ENCODE measurements at regions not wholly inside any gene's neighbourhood (a gene's known extent, or its start where the extent isn't known, plus 50 kb on each side); places are given as distances from the start of the nearest gene placed in this dataset.
"Not testable (repeated sequence)": the region's sequence is repeated elsewhere in the genome, so short reads cannot be mapped to it uniquely, and the experiment has no call there.

DNA sequence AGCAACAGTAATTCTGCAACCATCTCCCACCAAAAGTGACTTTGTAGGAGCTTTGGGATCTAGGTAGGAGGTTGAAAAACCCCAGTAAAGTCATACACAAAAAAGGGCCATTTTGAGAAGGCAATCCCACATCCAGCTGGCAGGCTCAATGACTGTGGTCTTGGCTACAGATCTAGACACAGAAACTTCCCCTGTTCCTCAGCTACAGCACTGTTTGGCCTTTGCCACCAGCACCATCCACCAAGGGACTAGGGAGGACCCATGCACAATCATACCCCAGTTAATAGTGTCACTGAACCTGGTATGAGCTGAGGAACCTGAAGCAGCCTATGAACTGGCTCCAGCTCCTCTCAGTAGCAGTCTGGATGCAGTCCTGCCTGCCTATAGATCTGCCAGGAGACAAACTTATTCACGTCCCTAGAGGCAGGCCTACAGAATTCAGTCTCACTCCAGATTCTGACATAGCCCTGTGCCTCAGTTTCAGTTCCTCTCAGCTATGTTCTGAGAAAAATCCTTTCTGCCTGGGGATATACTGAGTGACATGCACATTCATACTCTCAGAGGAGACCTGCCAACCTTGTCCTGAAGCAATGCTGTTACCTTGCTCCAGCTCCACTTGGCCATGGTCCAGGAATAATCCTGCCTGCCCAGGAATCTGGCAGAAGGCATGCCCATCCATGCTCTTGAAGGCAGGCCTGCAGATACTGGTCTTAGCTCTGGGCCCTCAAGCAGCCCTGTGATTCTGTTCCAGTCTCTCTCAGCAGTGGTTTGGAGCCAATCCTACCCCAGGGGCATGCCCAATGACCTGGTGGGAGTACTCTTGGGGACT is 2048.3 kb upstream of the PCDH20 start:
- no peaks in the 10 kb centered on the region for H3K27me3 ChIP-seq (ENCODE audit: low read depth, low read length)
- peaks cover 0 to 17% of the 10 kb centered on the region in 2 donors for H3K9me3 ChIP-seq (ENCODE audit: control insufficient read depth in 1 of 2, low read length in 2 of 2)
- H3K4me3 ChIP-seq (ENCODE audit: low read depth in 1 of 2, low read length in 2 of 2) = no peak overlapping the region
- no peaks in the 10 kb centered on the region for H3K36me3 ChIP-seq (ENCODE audit: control insufficient read depth in 1 of 2, insufficient read depth in 2 of 2, low read length in 2 of 2)
- H3K27ac ChIP-seq (ENCODE audit: low read length) = no peak overlapping the region
- H3K4me1 ChIP-seq (ENCODE audit: control insufficient read depth in 1 of 2, insufficient read depth in 2 of 2, low read length in 2 of 2) = no peaks in the 10 kb centered on the region

DNA sequence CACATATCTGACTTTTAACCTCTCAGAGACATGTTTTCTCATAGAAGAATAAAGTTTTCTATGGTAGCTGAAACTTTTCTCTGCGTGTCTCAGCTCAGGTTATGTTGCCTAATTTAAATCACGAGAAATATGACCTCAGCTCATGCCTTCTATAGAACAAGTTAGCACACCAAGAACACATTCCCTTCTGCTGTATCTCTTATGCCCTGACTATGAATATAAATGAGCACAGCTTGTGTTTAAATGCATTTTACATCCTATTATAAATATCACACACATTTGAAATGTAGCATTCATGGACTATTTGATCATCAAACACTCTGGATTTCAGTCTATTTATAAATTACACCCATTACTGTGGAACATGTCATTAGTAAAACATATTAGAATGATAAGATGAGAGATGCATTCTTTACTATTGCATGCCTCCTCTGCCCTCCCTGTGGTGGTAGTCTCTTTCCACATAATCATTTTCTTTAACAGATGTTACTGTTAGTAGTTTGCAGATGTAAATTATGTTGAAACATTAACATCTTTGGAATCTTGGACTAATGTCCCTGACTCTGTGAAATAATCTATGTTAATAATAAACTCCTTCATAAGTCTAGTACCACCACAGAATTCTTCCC is 2044.9 kb upstream of the PCDH20 start:
- peaks cover 0 to 12% of the 10 kb centered on the region in 2 donors for H3K9me3 ChIP-seq (ENCODE audit: control insufficient read depth in 1 of 2, low read length in 2 of 2)
- H3K27me3 ChIP-seq (ENCODE audit: low read depth, low read length) = no peaks in the 10 kb centered on the region
- H3K36me3 ChIP-seq (ENCODE audit: control insufficient read depth in 1 of 2, insufficient read depth in 2 of 2, low read length in 2 of 2) = no peaks in the 10 kb centered on the region
- no peak overlapping the region for H3K27ac ChIP-seq (ENCODE audit: low read length)
- no peaks in the 10 kb centered on the region for H3K4me1 ChIP-seq (ENCODE audit: control insufficient read depth in 1 of 2, insufficient read depth in 2 of 2, low read length in 2 of 2)
- H3K4me3 ChIP-seq (ENCODE audit: low read depth in 1 of 2, low read length in 2 of 2) = no peak overlapping the region

DNA sequence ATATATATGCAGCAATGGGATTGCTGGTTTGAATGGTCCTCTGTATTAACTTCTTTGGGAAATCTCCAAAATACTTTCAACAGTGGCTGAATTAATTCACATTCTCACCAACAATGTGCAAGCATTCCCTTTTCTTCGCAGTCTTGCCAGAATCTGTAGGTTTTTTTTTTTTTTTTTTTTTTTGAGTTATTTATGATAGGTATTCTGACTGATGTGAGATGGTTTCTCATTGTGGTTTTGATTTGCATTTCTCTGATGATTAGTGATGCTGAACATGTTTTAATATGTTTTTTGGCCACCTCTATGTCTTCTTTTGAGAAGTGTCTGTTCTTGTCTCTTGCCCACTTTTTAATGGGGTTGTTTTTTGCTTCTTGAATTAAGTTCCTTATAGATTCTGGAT is 2041.5 kb upstream of the PCDH20 start:
- H3K9me3 ChIP-seq (ENCODE audit: control insufficient read depth in 1 of 2, low read length in 2 of 2) = no peaks in the 10 kb centered on the region
- no peaks in the 10 kb centered on the region for H3K27me3 ChIP-seq (ENCODE audit: low read depth, low read length)
- no peaks in the 10 kb centered on the region for H3K36me3 ChIP-seq (ENCODE audit: control insufficient read depth in 1 of 2, insufficient read depth in 2 of 2, low read length in 2 of 2)
- H3K4me1 ChIP-seq (ENCODE audit: control insufficient read depth in 1 of 2, insufficient read depth in 2 of 2, low read length in 2 of 2) = no peaks in the 10 kb centered on the region
- H3K4me3 ChIP-seq (ENCODE audit: low read depth in 1 of 2, low read length in 2 of 2) = no peak overlapping the region
- no peak overlapping the region for H3K27ac ChIP-seq (ENCODE audit: low read length)

DNA sequence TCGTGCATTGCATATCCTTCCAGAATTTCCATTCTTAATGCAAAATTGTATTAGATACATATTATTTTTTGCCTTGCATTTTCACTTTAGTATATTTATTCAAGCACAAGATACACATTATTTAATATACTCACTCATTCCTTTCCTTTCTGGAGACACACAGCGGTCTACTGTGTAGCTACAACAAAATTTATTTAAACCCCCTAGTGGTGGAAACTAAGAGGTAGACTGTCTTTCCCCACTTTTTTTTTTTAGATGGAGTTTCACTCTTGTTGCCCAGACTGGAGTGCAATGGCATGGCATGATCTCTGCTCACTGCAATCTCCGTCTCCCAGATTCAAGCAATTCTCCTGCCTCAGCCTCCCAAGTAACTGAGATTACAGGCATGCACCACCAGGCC is 2040.3 kb upstream of the PCDH20 start:
- no peak overlapping the region for H3K27ac ChIP-seq (ENCODE audit: low read length)
- no peaks in the 10 kb centered on the region for H3K27me3 ChIP-seq (ENCODE audit: low read depth, low read length)
- no peak overlapping the region for H3K4me3 ChIP-seq (ENCODE audit: low read depth in 1 of 2, low read length in 2 of 2)
- H3K9me3 ChIP-seq (ENCODE audit: control insufficient read depth in 1 of 2, low read length in 2 of 2) = no peaks in the 10 kb centered on the region
- no peaks in the 10 kb centered on the region for H3K4me1 ChIP-seq (ENCODE audit: control insufficient read depth in 1 of 2, insufficient read depth in 2 of 2, low read length in 2 of 2)
- H3K36me3 ChIP-seq (ENCODE audit: control insufficient read depth in 1 of 2, insufficient read depth in 2 of 2, low read length in 2 of 2) = no peaks in the 10 kb centered on the region

DNA sequence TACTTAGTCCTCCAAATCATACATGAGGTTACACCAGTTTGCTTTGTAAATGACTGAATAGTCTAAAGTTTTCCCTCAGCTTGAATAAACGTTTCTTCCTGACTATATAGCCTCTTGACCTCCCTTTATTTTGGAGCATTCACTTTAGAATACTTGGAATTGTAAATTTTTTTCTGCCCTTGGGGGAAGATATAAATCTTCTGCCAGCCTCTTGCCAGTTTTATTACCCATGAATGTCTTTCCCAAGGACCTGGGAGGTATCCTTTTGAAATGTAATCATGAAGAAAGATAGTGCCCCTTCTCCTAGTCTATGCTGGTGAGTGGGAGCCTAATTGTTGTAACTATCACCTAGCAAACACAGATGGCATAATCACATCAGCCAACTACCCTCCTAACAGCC is 2033.9 kb upstream of the PCDH20 start:
- H3K4me1 ChIP-seq (ENCODE audit: control insufficient read depth in 1 of 2, insufficient read depth in 2 of 2, low read length in 2 of 2) = no peaks in the 10 kb centered on the region
- H3K4me3 ChIP-seq (ENCODE audit: low read depth in 1 of 2, low read length in 2 of 2) = no peak overlapping the region
- H3K36me3 ChIP-seq (ENCODE audit: control insufficient read depth in 1 of 2, insufficient read depth in 2 of 2, low read length in 2 of 2) = no peaks in the 10 kb centered on the region
- no peaks in the 10 kb centered on the region for H3K9me3 ChIP-seq (ENCODE audit: control insufficient read depth in 1 of 2, low read length in 2 of 2)
- H3K27me3 ChIP-seq (ENCODE audit: low read depth, low read length) = no peaks in the 10 kb centered on the region
- H3K27ac ChIP-seq (ENCODE audit: low read length) = no peak overlapping the region

DNA sequence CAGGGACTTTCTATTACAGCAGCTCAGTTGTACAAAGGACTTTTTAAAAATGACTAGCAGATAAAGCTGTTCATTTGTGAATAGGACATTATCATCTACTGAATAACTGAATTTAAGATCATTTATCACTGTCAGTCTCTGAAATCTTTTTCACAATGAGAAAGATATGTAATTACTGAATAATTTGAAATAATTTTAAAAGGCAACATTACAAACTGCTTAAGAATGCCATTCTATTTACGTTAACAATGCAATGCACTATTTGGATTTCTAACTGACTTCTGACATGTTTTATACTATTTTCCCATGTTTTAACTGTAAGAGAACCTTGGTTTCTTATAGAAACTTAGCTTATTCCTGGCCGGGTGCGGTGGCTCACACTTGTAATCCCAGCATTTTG is 2033.0 kb upstream of the PCDH20 start:
- no peaks in the 10 kb centered on the region for H3K27me3 ChIP-seq (ENCODE audit: low read depth, low read length)
- H3K4me1 ChIP-seq (ENCODE audit: control insufficient read depth in 1 of 2, insufficient read depth in 2 of 2, low read length in 2 of 2) = no peaks in the 10 kb centered on the region
- H3K9me3 ChIP-seq (ENCODE audit: control insufficient read depth in 1 of 2, low read length in 2 of 2) = no peaks in the 10 kb centered on the region
- no peaks in the 10 kb centered on the region for H3K36me3 ChIP-seq (ENCODE audit: control insufficient read depth in 1 of 2, insufficient read depth in 2 of 2, low read length in 2 of 2)
- no peak overlapping the region for H3K4me3 ChIP-seq (ENCODE audit: low read depth in 1 of 2, low read length in 2 of 2)
- no peak overlapping the region for H3K27ac ChIP-seq (ENCODE audit: low read length)

DNA sequence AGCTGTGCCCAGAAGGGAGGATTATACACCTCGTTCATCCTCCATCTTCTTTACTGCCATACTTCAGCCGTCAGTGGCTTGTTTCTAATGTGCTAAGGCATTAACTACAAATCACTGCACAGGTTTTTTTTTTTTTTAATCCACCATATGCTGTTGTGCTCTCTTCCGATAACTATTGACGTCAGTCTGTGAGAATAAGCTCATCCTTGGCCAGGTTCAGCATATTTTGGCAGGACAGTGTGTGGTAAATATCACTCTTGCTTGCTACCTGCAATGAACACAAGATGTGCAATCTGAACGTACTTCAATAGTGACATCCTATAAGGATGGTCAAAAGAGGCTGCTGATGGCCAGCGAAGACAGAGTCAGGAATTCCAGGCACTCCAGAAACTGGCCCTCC is 2030.7 kb upstream of the PCDH20 start:
- Histone ChIP-seq H3K36me3 (ENCODE audit: control insufficient read depth in 1 of 2, insufficient read depth in 2 of 2, low read length in 2 of 2) (no peaks in the 10 kb centered on the region), H3K9me3 (ENCODE audit: control insufficient read depth in 1 of 2, low read length in 2 of 2) (no peaks in the 10 kb centered on the region), H3K27me3 (ENCODE audit: low read depth, low read length) (no peaks in the 10 kb centered on the region), H3K4me1 (ENCODE audit: control insufficient read depth in 1 of 2, insufficient read depth in 2 of 2, low read length in 2 of 2) (no peaks in the 10 kb centered on the region), H3K4me3 (ENCODE audit: low read depth in 1 of 2, low read length in 2 of 2) (no peak overlapping the region), H3K27ac (ENCODE audit: low read length) (no peak overlapping the region)

DNA sequence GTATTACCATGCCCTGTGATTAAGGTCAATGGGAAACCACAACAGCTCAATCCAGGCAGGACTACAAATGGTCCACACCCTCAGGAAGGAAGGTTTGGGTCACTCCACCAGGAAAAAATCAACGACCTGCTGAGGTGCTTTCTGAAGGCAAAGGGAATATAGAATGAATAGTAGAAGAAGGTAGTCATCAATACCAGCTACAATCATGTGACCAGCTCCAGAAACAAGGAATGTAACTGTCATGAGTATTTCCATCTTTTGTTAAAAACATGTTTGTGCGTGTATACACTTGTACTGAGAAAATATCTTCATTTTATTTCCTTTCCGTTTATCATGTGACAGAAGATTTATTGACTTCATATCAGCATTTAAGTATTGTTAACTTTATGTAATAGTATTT is 2028.6 kb upstream of the PCDH20 start:
- not testable (repeated sequence) for H3K4me3 ChIP-seq (ENCODE audit: low read depth in 1 of 2, low read length in 2 of 2); H3K9me3 ChIP-seq (ENCODE audit: control insufficient read depth in 1 of 2, low read length in 2 of 2); H3K4me1 ChIP-seq (ENCODE audit: control insufficient read depth in 1 of 2, insufficient read depth in 2 of 2, low read length in 2 of 2); H3K27ac ChIP-seq (ENCODE audit: low read length); H3K36me3 ChIP-seq (ENCODE audit: control insufficient read depth in 1 of 2, insufficient read depth in 2 of 2, low read length in 2 of 2); H3K27me3 ChIP-seq (ENCODE audit: low read depth, low read length)

DNA sequence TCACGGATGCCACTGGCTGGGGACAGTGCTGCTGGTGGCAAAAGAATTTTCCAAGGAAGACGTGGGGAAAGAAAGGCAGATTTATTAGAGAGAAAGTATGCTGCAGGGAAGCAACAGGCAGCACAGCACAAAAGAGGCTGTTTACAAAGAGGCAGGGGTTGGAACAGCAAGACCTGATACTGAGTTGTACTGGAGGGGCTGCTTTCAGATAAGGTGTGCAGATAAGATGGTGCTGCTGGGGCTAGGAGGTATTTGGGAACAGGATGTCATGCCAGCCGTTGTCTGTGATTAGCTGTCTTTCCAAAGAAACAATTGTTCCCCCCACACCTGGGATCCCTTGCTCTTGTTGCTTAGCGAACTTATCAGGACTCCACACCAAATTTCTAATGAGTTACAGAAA is 2023.3 kb upstream of the PCDH20 start:
- Histone ChIP-seq H3K36me3 (ENCODE audit: control insufficient read depth in 1 of 2, insufficient read depth in 2 of 2, low read length in 2 of 2) (no peaks in the 10 kb centered on the region), H3K4me3 (ENCODE audit: low read depth in 1 of 2, low read length in 2 of 2) (no peak overlapping the region), H3K27me3 (ENCODE audit: low read depth, low read length) (no peaks in the 10 kb centered on the region)

DNA sequence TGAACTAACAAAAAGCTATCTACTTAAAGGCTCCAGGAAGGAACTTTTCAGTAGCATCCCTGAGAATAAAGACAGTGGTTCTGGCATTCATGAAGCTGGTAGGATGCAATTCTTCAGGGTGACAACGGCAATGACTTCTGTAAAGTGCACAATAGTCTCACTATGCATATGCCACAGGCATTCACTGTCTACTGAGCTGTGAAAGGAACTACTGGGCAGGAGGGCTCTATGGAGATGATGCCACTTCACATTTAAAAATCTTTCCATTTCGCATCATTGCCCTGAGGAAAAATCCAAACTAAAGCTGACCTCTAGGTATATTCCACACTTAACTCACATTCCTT is 2020.6 kb upstream of the PCDH20 start:
- H3K9me3 ChIP-seq (ENCODE audit: control insufficient read depth in 1 of 2, low read length in 2 of 2) = no peaks in the 10 kb centered on the region
- no peaks in the 10 kb centered on the region for H3K36me3 ChIP-seq (ENCODE audit: control insufficient read depth in 1 of 2, insufficient read depth in 2 of 2, low read length in 2 of 2)
- H3K4me3 ChIP-seq (ENCODE audit: low read depth in 1 of 2, low read length in 2 of 2) = no peak overlapping the region
- H3K27me3 ChIP-seq (ENCODE audit: low read depth, low read length) = no peaks in the 10 kb centered on the region
- H3K4me1 ChIP-seq (ENCODE audit: control insufficient read depth in 1 of 2, insufficient read depth in 2 of 2, low read length in 2 of 2) = no peaks in the 10 kb centered on the region
- no peak overlapping the region for H3K27ac ChIP-seq (ENCODE audit: low read length)

More for the DNA sequence above, 2023.3 kb upstream of the PCDH20 start:
- H3K9me3 ChIP-seq (ENCODE audit: control insufficient read depth in 1 of 2, low read length in 2 of 2) = no peaks in the 10 kb centered on the region
- H3K27ac ChIP-seq (ENCODE audit: low read length) = no peak overlapping the region
- H3K4me1 ChIP-seq (ENCODE audit: control insufficient read depth in 1 of 2, insufficient read depth in 2 of 2, low read length in 2 of 2) = no peaks in the 10 kb centered on the region

DNA sequence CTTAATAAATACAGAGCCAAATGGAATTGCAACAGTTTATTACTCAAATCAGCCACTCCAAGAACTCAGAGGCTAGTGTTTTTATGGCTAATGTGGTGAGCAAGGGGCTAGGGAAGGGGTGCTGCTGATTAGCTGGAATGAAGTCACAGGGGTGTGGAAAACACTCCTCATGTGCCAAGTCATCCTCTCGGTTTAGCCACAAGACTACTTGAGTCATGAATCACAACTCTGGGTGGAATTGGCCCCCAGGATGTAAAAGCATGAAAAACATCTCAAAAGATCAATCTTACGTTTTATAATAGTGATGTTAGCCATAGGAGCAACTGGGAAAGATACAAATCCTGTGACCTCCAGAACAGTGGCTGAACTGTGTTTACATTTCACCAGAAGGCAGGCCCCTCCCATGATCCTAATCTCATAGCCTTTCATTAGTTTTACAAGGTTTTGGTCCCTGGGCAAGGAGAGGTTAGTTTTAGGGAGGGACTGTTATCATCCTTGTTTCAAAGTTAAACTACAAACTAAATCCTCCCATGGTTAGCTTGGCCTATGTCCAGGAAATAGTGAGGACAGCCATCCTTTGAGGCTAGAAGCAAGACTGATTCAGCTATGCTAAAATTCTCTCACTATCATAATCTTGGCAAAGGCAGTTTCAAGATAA is 2020.1 kb upstream of the PCDH20 start:
- no peaks in the 10 kb centered on the region for H3K36me3 ChIP-seq (ENCODE audit: control insufficient read depth in 1 of 2, insufficient read depth in 2 of 2, low read length in 2 of 2)
- H3K27ac ChIP-seq (ENCODE audit: low read length) = no peak overlapping the region

More for the DNA sequence above, 2020.1 kb upstream of the PCDH20 start:
- Histone ChIP-seq H3K4me1 (ENCODE audit: control insufficient read depth in 1 of 2, insufficient read depth in 2 of 2, low read length in 2 of 2) (no peaks in the 10 kb centered on the region), H3K27me3 (ENCODE audit: low read depth, low read length) (no peaks in the 10 kb centered on the region), H3K9me3 (ENCODE audit: control insufficient read depth in 1 of 2, low read length in 2 of 2) (no peaks in the 10 kb centered on the region), H3K4me3 (ENCODE audit: low read depth in 1 of 2, low read length in 2 of 2) (no peak overlapping the region)

All from muscle layer of duodenum (tissue), 2 donors.